Neural cell (in vitro differentiated cells): ENCODE measurements at regions not wholly inside any gene's neighbourhood (a gene's known extent, or its start where the extent isn't known, plus 50 kb on each side); places are given as distances from the start of the nearest gene placed in this dataset.

Source experiments
- CTCF ChIP-seq: fragments of 450-650 bp; IDR thresholded peaks from 2 replicates; pipeline ENCODE4 v1.5.1; 2014; ENCODE audit warnings: antibody characterized with exemption, mild to moderate bottlenecking, moderate library complexity; ENCODE audit not compliant: poor library complexity, severe bottlenecking
- EP300 ChIP-seq: fragments of 450-650 bp; conservative IDR thresholded peaks from 2 replicates; pipeline ENCODE4 v1.6.1; 2014; ENCODE audit warnings: antibody characterized with exemption, mild to moderate bottlenecking, moderate library complexity; ENCODE audit not compliant: poor library complexity, severe bottlenecking
- EZH2 ChIP-seq: fragments of 200-600, 300-800 bp; shearing (Covaris generic), sonication (generic); IDR thresholded peaks from 2 replicates; pipeline ENCODE4 v1.6.1; 2014; ENCODE audit warnings: antibody characterized with exemption, low read length, borderline replicate concordance, mild to moderate bottlenecking; ENCODE audit not compliant: insufficient read depth, poor library complexity, severe bottlenecking
- MXI1 ChIP-seq: fragments of 450-650 bp; conservative IDR thresholded peaks from 2 replicates; pipeline ENCODE4 v1.6.1; 2014; ENCODE audit warnings: antibody characterized with exemption, mild to moderate bottlenecking; ENCODE audit not compliant: poor library complexity, severe bottlenecking
- POLR2AphosphoS5 ChIP-seq: IDR thresholded peaks from 2 replicates; pipeline ENCODE4 v1.6.1; 2012
- RAD21 ChIP-seq: fragments of 450-650 bp; conservative IDR thresholded peaks from 2 replicates; pipeline ENCODE4 v1.6.1; 2014; ENCODE audit warnings: antibody characterized with exemption, mild to moderate bottlenecking, moderate library complexity
- TAF1 ChIP-seq: IDR thresholded peaks from 2 replicates; pipeline ENCODE4 v1.6.1; 2012; ENCODE audit warnings: low read depth

- no peak for TF ChIP-seq RAD21
- TF ChIP-seq POLR2AphosphoS5, result no peak
- no peak for TF ChIP-seq CTCF
- TF ChIP-seq EZH2, result no peak
- no peak for TF ChIP-seq EP300
- no peak for TF ChIP-seq MXI1
- TF ChIP-seq TAF1, result no peak
These were observed 442.1 kb downstream of the SUCLG1 start for GRCh38 chr2:84017010-84017409.
